SK-N-SH treated with all-trans-retinoic acid at 6 μM for 48 hours (cell line): ENCODE measurements at regions not wholly inside any gene's neighbourhood (a gene's known extent, or its start where the extent isn't known, plus 50 kb on each side); places are given as distances from the start of the nearest gene placed in this dataset.

Experiments
- BACH2 ChIP-seq: fragments of 250-450 bp; sonication (Bioruptor Pico); IDR thresholded peaks from 2 replicates; pipeline ENCODE4 v1.9.0; 2021; ENCODE audit warnings: mild to moderate bottlenecking, borderline replicate concordance
- RARB ChIP-seq: fragments of 250-450 bp; sonication (Bioruptor Pico); IDR thresholded peaks from 2 replicates; pipeline ENCODE4 v1.8.0; 2021; ENCODE audit warnings: mild to moderate bottlenecking, moderate library complexity
- ZFP3 ChIP-seq: fragments of 250-450 bp; sonication (Bioruptor Pico); IDR thresholded peaks from 2 replicates; pipeline ENCODE4 v1.5.0; 2020; ENCODE audit warnings: mild to moderate bottlenecking, moderate library complexity
- ZNF8 ChIP-seq: fragments of 450-650 bp; formaldehyde crosslinking; IDR thresholded peaks from 2 replicates; pipeline ENCODE4 v1.5.0; 2020; ENCODE audit warnings: mild to moderate bottlenecking, moderate library complexity
- TF ChIP-seq, protein P1 (sequence below): fragments of 250-450 bp; sonication (Bioruptor Pico); IDR thresholded peaks from 2 replicates; pipeline ENCODE4 v1.8.0; 2020; ENCODE audit warnings: mild to moderate bottlenecking, moderate library complexity, borderline replicate concordance

DNA sequence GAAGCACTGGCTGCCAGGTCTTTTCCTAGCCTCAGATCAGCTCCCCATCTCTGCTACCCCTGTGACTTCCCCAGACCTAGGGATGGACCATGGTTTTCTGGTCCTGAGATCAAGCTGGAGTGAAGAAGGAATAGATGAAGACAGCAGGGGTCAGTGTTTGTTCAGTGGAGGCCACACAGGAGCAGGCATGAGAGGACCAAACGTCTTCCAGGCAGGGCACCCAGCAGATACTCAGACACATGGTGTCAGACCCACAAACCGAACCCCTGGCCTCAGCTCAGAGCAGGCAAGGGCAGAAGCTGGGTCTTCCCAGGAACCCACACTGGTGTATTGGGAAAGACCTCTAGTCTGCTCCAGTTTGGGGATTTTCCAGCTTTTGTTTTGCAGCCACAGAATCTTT lies 189.7 kb downstream of the IRX5 start:
- TF ChIP-seq ZFP3 (CRISPR knock-in tag) (no peak), RARB (CRISPR knock-in tag) (no peak), ZNF8 (CRISPR knock-in tag) (no peak), BACH2 (CRISPR knock-in tag) (no peak)
- TF ChIP-seq, protein P1, sequence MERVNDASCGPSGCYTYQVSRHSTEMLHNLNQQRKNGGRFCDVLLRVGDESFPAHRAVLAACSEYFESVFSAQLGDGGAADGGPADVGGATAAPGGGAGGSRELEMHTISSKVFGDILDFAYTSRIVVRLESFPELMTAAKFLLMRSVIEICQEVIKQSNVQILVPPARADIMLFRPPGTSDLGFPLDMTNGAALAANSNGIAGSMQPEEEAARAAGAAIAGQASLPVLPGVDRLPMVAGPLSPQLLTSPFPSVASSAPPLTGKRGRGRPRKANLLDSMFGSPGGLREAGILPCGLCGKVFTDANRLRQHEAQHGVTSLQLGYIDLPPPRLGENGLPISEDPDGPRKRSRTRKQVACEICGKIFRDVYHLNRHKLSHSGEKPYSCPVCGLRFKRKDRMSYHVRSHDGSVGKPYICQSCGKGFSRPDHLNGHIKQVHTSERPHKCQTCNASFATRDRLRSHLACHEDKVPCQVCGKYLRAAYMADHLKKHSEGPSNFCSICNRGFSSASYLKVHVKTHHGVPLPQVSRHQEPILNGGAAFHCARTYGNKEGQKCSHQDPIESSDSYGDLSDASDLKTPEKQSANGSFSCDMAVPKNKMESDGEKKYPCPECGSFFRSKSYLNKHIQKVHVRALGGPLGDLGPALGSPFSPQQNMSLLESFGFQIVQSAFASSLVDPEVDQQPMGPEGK = no peak
